Vagina (tissue), 2 donors: ENCODE measurements at regions not wholly inside any gene's neighbourhood (a gene's known extent, or its start where the extent isn't known, plus 50 kb on each side); places are given as distances from the start of the nearest gene placed in this dataset.

Source experiments
- DNase-seq, 2 donors: peaks; one replicate each; pipeline ENCODE4 v3.0.0-alpha.2; 2017; ENCODE audit errors: extremely low spot score in 2 of 2
- H3K27ac ChIP-seq: fragments of 200-600 bp; sonication (generic); one replicate; pipeline ENCODE4 v1.5.1; 2019
- H3K27me3 ChIP-seq: fragments of 200-600 bp; sonication (generic); one replicate; pipeline ENCODE4 v1.5.1; 2019
- H3K36me3 ChIP-seq, 2 donors: fragments of 200-600 bp; sonication (generic); one replicate each; pipeline ENCODE4 v1.5.1; 2017 to 2019
- H3K4me1 ChIP-seq: fragments of 200-600 bp; sonication (generic); one replicate; pipeline ENCODE4 v1.5.1; 2019
- H3K4me3 ChIP-seq, 2 donors: fragments of 200-600 bp; sonication (generic); 1 replicate in 1 of 2; 2 replicates in 1 of 2; pipeline ENCODE4 v1.5.1; 2016 to 2019
- H3K9me3 ChIP-seq: fragments of 200-600 bp; sonication (generic); one replicate; pipeline ENCODE4 v1.5.1; 2019
- CTCF ChIP-seq, 3 experiments: fragments of 450-650 bp in 2 of 3; fragments of 200-600 bp in 1 of 3; sonication (generic) in 1 of 3; IDR thresholded peaks; one replicate each; pipeline ENCODE4 v1.5.1; 2017 to 2019; ENCODE audit warnings: antibody characterized with exemption in 3 of 3, mild to moderate bottlenecking in 2 of 3, moderate library complexity in 2 of 3
- POLR2A ChIP-seq, 2 donors: fragments of 450-650 bp; IDR thresholded peaks; one replicate each; pipeline ENCODE4 v1.6.1; 2017; ENCODE audit warnings: antibody characterized with exemption in 2 of 2, mild to moderate bottlenecking in 2 of 2, moderate library complexity in 2 of 2
- POLR2AphosphoS5 ChIP-seq, 2 donors: sonication (generic); formaldehyde crosslinking; IDR thresholded peaks; one replicate each; pipeline ENCODE4 v1.9.0; 2017; ENCODE audit warnings: antibody characterized with exemption in 2 of 2, mild to moderate bottlenecking in 2 of 2, low read depth in 1 of 2; ENCODE audit not compliant: insufficient read depth in 1 of 2
- intact Hi-C: fragments of 100-400 bp; cut with DNase I; formaldehyde crosslinking; loops from one replicate; pipeline ENCODE4 v1.15.1; 2023

- Histone ChIP-seq H3K36me3 (no peaks in the 10 kb centered on the region), H3K27ac (no peak overlapping the region), H3K9me3 (no peaks in the 10 kb centered on the region), H3K4me3 (no peak overlapping the region), H3K4me1 (peaks cover 2% of the 10 kb centered on the region), H3K27me3 (no peaks in the 10 kb centered on the region)
- no peak for DNase-seq
- intact Hi-C loops = no loop called here
- TF ChIP-seq POLR2A (IDR thresholded peaks at IDR 0.05) (no peak), CTCF (IDR thresholded peaks at IDR 0.05) (no peak), POLR2AphosphoS5 (IDR thresholded peaks at IDR 0.05; ENCODE audit: insufficient read depth in 1 of 2, low read depth in 1 of 2) (no peak)
Observed at GRCh38 chr3:86788371-86788770, 202.6 kb downstream of the VGLL3 start.

GRCh38 chr3:86787091-86787490 lies 203.9 kb downstream of the VGLL3 start:
- Histone ChIP-seq H3K36me3 (no peaks in the 10 kb centered on the region), H3K4me3 (no peak overlapping the region), H3K27me3 (no peaks in the 10 kb centered on the region), H3K4me1 (no peaks in the 10 kb centered on the region), H3K9me3 (no peaks in the 10 kb centered on the region), H3K27ac (no peak overlapping the region)
- intact Hi-C loops = no loop called here
- no peak for DNase-seq
- no peak for TF ChIP-seq POLR2A (IDR thresholded peaks at IDR 0.05)
- TF ChIP-seq CTCF (IDR thresholded peaks at IDR 0.05) = no peak
- no peak for TF ChIP-seq POLR2AphosphoS5 (IDR thresholded peaks at IDR 0.05; ENCODE audit: insufficient read depth in 1 of 2, low read depth in 1 of 2)

- intact Hi-C loops = no loop called here
- no peaks in the 10 kb centered on the region for H3K9me3 ChIP-seq
Observed at GRCh38 chr3:86785386-86785785, 205.6 kb downstream of the VGLL3 start.

GRCh38 chr3:86782866-86783265 lies 208.1 kb downstream of the VGLL3 start:
- H3K4me3 ChIP-seq = no peak overlapping the region
- H3K36me3 ChIP-seq = no peaks in the 10 kb centered on the region
- TF ChIP-seq POLR2AphosphoS5 (IDR thresholded peaks at IDR 0.05; ENCODE audit: insufficient read depth in 1 of 2, low read depth in 1 of 2) (no peak), CTCF (IDR thresholded peaks at IDR 0.05) (no peak), POLR2A (IDR thresholded peaks at IDR 0.05) (no peak)
- H3K27ac ChIP-seq = no peak overlapping the region
- H3K4me1 ChIP-seq = no peaks in the 10 kb centered on the region
- DNase-seq = no peak
- intact Hi-C loops = no loop called here
- no peaks in the 10 kb centered on the region for H3K27me3 ChIP-seq
- H3K9me3 ChIP-seq = no peaks in the 10 kb centered on the region

More at GRCh38 chr3:86785386-86785785, 205.6 kb downstream of the VGLL3 start:
- TF ChIP-seq POLR2AphosphoS5 (IDR thresholded peaks at IDR 0.05; ENCODE audit: insufficient read depth in 1 of 2, low read depth in 1 of 2) (no peak), CTCF (IDR thresholded peaks at IDR 0.05) (peak in 1 of 3 experiments; percentile 23)
- DNase-seq = no peak
- Histone ChIP-seq H3K4me3 (no peak overlapping the region), H3K36me3 (no peaks in the 10 kb centered on the region), H3K27me3 (no peaks in the 10 kb centered on the region), H3K4me1 (no peaks in the 10 kb centered on the region), H3K27ac (no peak overlapping the region)

DNA sequence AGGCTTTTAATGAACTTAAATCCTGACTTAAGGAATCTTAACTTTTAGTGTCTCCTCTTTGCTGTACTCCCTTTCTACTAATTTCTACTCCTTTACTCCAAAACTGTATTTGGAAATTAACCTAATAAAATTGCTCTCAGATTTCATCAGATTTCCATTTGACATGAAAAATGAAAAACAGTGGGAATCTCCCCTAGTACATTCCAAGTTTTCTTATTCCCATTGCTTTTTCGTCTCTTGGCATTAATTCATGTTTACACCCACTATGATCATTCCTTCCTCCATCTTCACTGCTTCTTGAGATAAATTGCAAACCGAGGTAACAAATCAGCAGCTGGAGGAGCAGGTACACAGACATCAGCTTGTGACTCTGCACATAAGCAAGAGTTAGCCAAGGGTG lies 208.7 kb downstream of the VGLL3 start:
- intact Hi-C loops = no loop called here
- Histone ChIP-seq H3K4me1 (no peaks in the 10 kb centered on the region), H3K27ac (no peak overlapping the region), H3K36me3 (no peaks in the 10 kb centered on the region), H3K4me3 (no peak overlapping the region), H3K9me3 (no peaks in the 10 kb centered on the region), H3K27me3 (no peaks in the 10 kb centered on the region)
- DNase-seq = no peak
- TF ChIP-seq POLR2AphosphoS5 (IDR thresholded peaks at IDR 0.05; ENCODE audit: insufficient read depth in 1 of 2, low read depth in 1 of 2) (no peak), CTCF (IDR thresholded peaks at IDR 0.05) (no peak), POLR2A (IDR thresholded peaks at IDR 0.05) (no peak)
